ENCODE measurements at regions not wholly inside any gene's neighbourhood (a gene's known extent, or its start where the extent isn't known, plus 50 kb on each side); places are given as distances from the start of the nearest gene placed in this dataset.

GRCh38 chr13:52931539-52932431 lies 83.3 kb upstream of the PCDH8 start:
- DNase-seq = no peak
- Histone ChIP-seq H3K9ac (ENCODE audit: low read depth in 2 of 2, low read length in 2 of 2) (no peak overlapping the region), H3K9me3 (no peaks in the 10 kb centered on the region), H3K27ac (no peak overlapping the region), H3K4me1 (no peaks in the 10 kb centered on the region), H3K4me3 (no peak overlapping the region), H3K36me3 (no peaks in the 10 kb centered on the region), H3K27me3 (no peaks in the 10 kb centered on the region)
- TF ChIP-seq CTCF (IDR thresholded peaks at IDR 0.05) = no peak
- intact Hi-C loops (cut with DNase I) = no loop called here

- no peak for TF ChIP-seq CTCF (IDR thresholded peaks at IDR 0.05)
- Histone ChIP-seq H3K27me3 (no peaks in the 10 kb centered on the region), H3K36me3 (no peaks in the 10 kb centered on the region), H3K4me1 (no peaks in the 10 kb centered on the region), H3K4me3 (no peak overlapping the region), H3K9me3 (no peaks in the 10 kb centered on the region), H3K27ac (no peak overlapping the region), H3K9ac (ENCODE audit: low read depth in 2 of 2, low read length in 2 of 2) (no peak overlapping the region)
- intact Hi-C loops (cut with DNase I) = no loop called here
- no peak for DNase-seq
These were observed 82.7 kb upstream of the PCDH8 start for GRCh38 chr13:52931131-52931530.

GRCh38 chr13:52929846-52930245 lies 81.4 kb upstream of the PCDH8 start:
- no peak overlapping the region for H3K4me3 ChIP-seq
- H3K9ac ChIP-seq (ENCODE audit: low read depth in 2 of 2, low read length in 2 of 2) = no peak overlapping the region
- intact Hi-C loops (cut with DNase I) = no loop called here
- H3K9me3 ChIP-seq = no peaks in the 10 kb centered on the region
- H3K27me3 ChIP-seq = no peaks in the 10 kb centered on the region
- no peaks in the 10 kb centered on the region for H3K36me3 ChIP-seq
- TF ChIP-seq CTCF (IDR thresholded peaks at IDR 0.05) = no peak
- H3K4me1 ChIP-seq = no peaks in the 10 kb centered on the region
- no peak overlapping the region for H3K27ac ChIP-seq
- no peak for DNase-seq

GRCh38 chr13:52926971-52927370 lies 78.5 kb upstream of the PCDH8 start:
- Histone ChIP-seq H3K9ac (ENCODE audit: low read depth in 2 of 2, low read length in 2 of 2) (no peak overlapping the region), H3K4me1 (no peaks in the 10 kb centered on the region), H3K4me3 (no peak overlapping the region), H3K9me3 (no peaks in the 10 kb centered on the region), H3K27ac (no peak overlapping the region), H3K27me3 (no peaks in the 10 kb centered on the region), H3K36me3 (no peaks in the 10 kb centered on the region)
- no peak for DNase-seq
- TF ChIP-seq CTCF (IDR thresholded peaks at IDR 0.05) = no peak
- intact Hi-C loops (cut with DNase I) = no loop called here

- intact Hi-C loops (cut with DNase I) = no loop called here
- Histone ChIP-seq H3K36me3 (no peaks in the 10 kb centered on the region), H3K27ac (no peak overlapping the region), H3K9ac (ENCODE audit: low read depth in 2 of 2, low read length in 2 of 2) (no peak overlapping the region), H3K9me3 (no peaks in the 10 kb centered on the region), H3K27me3 (no peaks in the 10 kb centered on the region), H3K4me3 (no peak overlapping the region), H3K4me1 (no peaks in the 10 kb centered on the region)
- TF ChIP-seq CTCF (IDR thresholded peaks at IDR 0.05) = no peak
- DNase-seq = no peak
These were observed 77.4 kb upstream of the PCDH8 start for GRCh38 chr13:52925775-52926285.
